IMR-90 (cell line): ENCODE measurements at regions not wholly inside any gene's neighbourhood (a gene's known extent, or its start where the extent isn't known, plus 50 kb on each side); places are given as distances from the start of the nearest gene placed in this dataset.

Experiments used
- ATAC-seq: fragments of 200-7000 bp; cut with Tn5 transposase; 2 replicates; pipeline ENCODE4 v1.9.1; 2020; ENCODE audit warnings: low read depth, mild to moderate bottlenecking, moderate library complexity
- BruUV-seq: library from RNA; stranded (reverse); fragments of 400-500 nt; replicated peaks from 2 replicates; lab custom pipeline; 2021; lab: Mats Ljungman, UMichigan
- CTCF ChIA-PET: fragments of 300-600 bp; formaldehyde crosslinking; extraction: SDS; loops from one replicate; lab custom pipeline; 2021; ENCODE audit warnings: antibody characterized with exemption; lab: Yijun Ruan, JAX
- POLR2A ChIA-PET: fragments of 300-600 bp; sonication (Branson Sonifier 250); formaldehyde crosslinking; loops from one replicate; lab custom pipeline; 2022; ENCODE audit warnings: antibody characterized with exemption; ENCODE audit not compliant: unreplicated experiment; lab: Charles Lee
- DNase-seq: peaks from one replicate; pipeline ENCODE4 v3.0.0; 2013
- H2AFZ ChIP-seq: replicated peaks from 2 replicates; pipeline ENCODE3; 2013; ENCODE audit warnings: low read length, mild to moderate bottlenecking; ENCODE audit not compliant: poor library complexity
- H2AK5ac ChIP-seq: 2 replicates; pipeline ENCODE4 v1.6.1; 2013; ENCODE audit warnings: low read depth, low read length, inconsistent platforms
- H2AK9ac ChIP-seq: replicated peaks from 2 replicates; pipeline ENCODE3; 2013; ENCODE audit warnings: mild to moderate bottlenecking, low read depth, low read length, moderate library complexity; ENCODE audit not compliant: poor library complexity
- H2BK120ac ChIP-seq: 2 replicates; pipeline ENCODE4 v1.6.1; 2013; ENCODE audit warnings: low read depth, low read length, inconsistent platforms
- H2BK15ac ChIP-seq: 3 replicates; pipeline ENCODE4 v1.6.1; 2013; ENCODE audit warnings: low read depth, low read length, inconsistent platforms
- H2BK20ac ChIP-seq: 2 replicates; pipeline ENCODE4 v1.6.1; 2013; ENCODE audit warnings: low read depth, mild to moderate bottlenecking, inconsistent platforms, low read length, moderate library complexity
- H2BK5ac ChIP-seq: 2 replicates; pipeline ENCODE4 v1.6.1; 2013; ENCODE audit warnings: mild to moderate bottlenecking, low read depth, low read length, inconsistent platforms; ENCODE audit not compliant: poor library complexity, severe bottlenecking
- H3K14ac ChIP-seq: replicated peaks from 2 replicates; pipeline ENCODE4 v1.6.1; 2013; ENCODE audit warnings: low read depth, low read length, inconsistent platforms
- H3K18ac ChIP-seq: 2 replicates; pipeline ENCODE4 v1.6.1; 2013; ENCODE audit warnings: low read depth, low read length, control low read depth
- H3K23ac ChIP-seq: 2 replicates; pipeline ENCODE4 v1.6.1; 2013; ENCODE audit warnings: low read depth, low read length, inconsistent platforms
- H3K27ac ChIP-seq: 2 replicates; pipeline ENCODE4 v1.5.1; 2013; ENCODE audit warnings: mild to moderate bottlenecking, control low read depth, low read length; ENCODE audit not compliant: insufficient read depth
- H3K27me3 ChIP-seq: 2 replicates; pipeline ENCODE4 v1.6.1; 2013; ENCODE audit warnings: low read length; ENCODE audit not compliant: control insufficient read depth, insufficient read depth
- H3K36me3 ChIP-seq: 2 replicates; pipeline ENCODE4 v1.6.1; 2013; ENCODE audit warnings: low read length, mixed read lengths; ENCODE audit not compliant: control insufficient read depth, insufficient read depth
- H3K4ac ChIP-seq: 2 replicates; pipeline ENCODE4 v1.6.1; 2013; ENCODE audit warnings: low read depth, low read length, inconsistent platforms
- H3K4me1 ChIP-seq: 2 replicates; pipeline ENCODE4 v1.6.1; 2013; ENCODE audit warnings: low read length, mixed read lengths; ENCODE audit not compliant: control insufficient read depth, insufficient read depth
- H3K4me2 ChIP-seq: 2 replicates; pipeline ENCODE4 v1.6.1; 2013; ENCODE audit warnings: low read depth, mild to moderate bottlenecking, control low read depth, low read length, moderate library complexity
- H3K4me3 ChIP-seq: 2 replicates; pipeline ENCODE4 v1.5.1; 2013; ENCODE audit warnings: low read depth, mild to moderate bottlenecking, control low read depth, low read length, moderate library complexity; ENCODE audit not compliant: insufficient read depth
- H3K56ac ChIP-seq: 2 replicates; pipeline ENCODE4 v1.6.1; 2013; ENCODE audit warnings: low read length, inconsistent platforms; ENCODE audit not compliant: insufficient read depth; ENCODE audit errors: extremely low read depth
- H3K79me1 ChIP-seq, 2 experiments: 2 replicates each; pipeline ENCODE4 v1.6.1; 2013; ENCODE audit warnings: low read length in 2 of 2, inconsistent platforms in 1 of 2, low read depth in 1 of 2
- H3K9ac ChIP-seq: 2 replicates; pipeline ENCODE4 v1.6.1; 2013; ENCODE audit warnings: low read depth, low read length, control low read depth
- H3K9me1 ChIP-seq: 2 replicates; pipeline ENCODE4 v1.6.1; 2013; ENCODE audit warnings: low read length, inconsistent platforms; ENCODE audit not compliant: insufficient read depth
- H3K9me3 ChIP-seq: 2 replicates; pipeline ENCODE4 v1.6.1; 2013; ENCODE audit warnings: low read length; ENCODE audit not compliant: control insufficient read depth, insufficient read depth
- H4K20me1 ChIP-seq: 2 replicates; pipeline ENCODE4 v1.6.1; 2013; ENCODE audit warnings: low read length, inconsistent platforms; ENCODE audit not compliant: insufficient read depth
- H4K5ac ChIP-seq: 2 replicates; pipeline ENCODE4 v1.6.1; 2013; ENCODE audit warnings: mild to moderate bottlenecking, low read depth, low read length, control low read depth
- H4K8ac ChIP-seq, 2 experiments: 2 replicates each; pipeline ENCODE4 v1.6.1; 2013; ENCODE audit warnings: low read depth in 2 of 2, low read length in 2 of 2, control low read depth in 1 of 2, inconsistent platforms in 1 of 2
- H4K91ac ChIP-seq: 2 replicates; pipeline ENCODE4 v1.6.1; 2013; ENCODE audit warnings: low read depth, low read length, inconsistent platforms; ENCODE audit not compliant: insufficient read depth
- BHLHE40 ChIP-seq: fragments of 150-350 bp; IDR thresholded peaks from 2 replicates; pipeline ENCODE4 v1.6.1; 2016; ENCODE audit warnings: mild to moderate bottlenecking, low read depth, low read length
- FOS ChIP-seq: fragments of 150-350 bp; IDR thresholded peaks from 2 replicates; pipeline ENCODE4 v1.6.1; 2016; ENCODE audit warnings: low read depth, low read length
- MAFK ChIP-seq: IDR thresholded peaks from 2 replicates; pipeline ENCODE4 v1.6.1; 2012; ENCODE audit warnings: low read depth, low read length, improper control_type of control experiment
- MXI1 ChIP-seq: IDR thresholded peaks from 2 replicates; pipeline ENCODE4 v1.6.1; 2012; ENCODE audit warnings: low read depth, mild to moderate bottlenecking, low read length, moderate library complexity, borderline replicate concordance
- USF2 ChIP-seq: fragments of 150-350 bp; IDR thresholded peaks from 2 replicates; pipeline ENCODE4 v1.6.1; 2017; ENCODE audit warnings: mild to moderate bottlenecking, antibody characterized with exemption, low read length, low read depth
- WGBS, 2 experiments: methylation state at CpG; one replicate each; pipeline versions ENCODE4 v1.1.5 to v1.1.7; 2013; ENCODE audit warnings: missing lambda C conversion rate in 2 of 2; ENCODE audit not compliant: insufficient read length in 1 of 2; ENCODE audit errors: extremely low coverage in 2 of 2; 5-methylcytosine and 5-hydroxymethylcytosine counted together
- dilution Hi-C: fragments of 300-500 bp; cut with HindIII; formaldehyde crosslinking; loops from one replicate; pipeline ENCODE4 v1.14.3; 2018; ENCODE audit warnings: low sequenced_read_pairs; ENCODE audit not compliant: unreplicated experiment
- in situ Hi-C: fragments of 300-500 bp; cut with MboI; formaldehyde crosslinking; loops from 3 replicates; pipeline ENCODE4 v1.14.3; 2019; ENCODE audit warnings: low sequenced_read_pairs, inconsistent platforms, mixed read lengths
- intact Hi-C: fragments of 100-400 bp; cut with micrococcal nuclease; formaldehyde crosslinking; loops from 2 replicates; pipeline ENCODE4 v1.10.0; 2022

- H3K27me3 ChIP-seq: no peaks in the 10 kb centered on the region
- ChIA-PET CTCF (no interaction called here), POLR2A (no interaction called here)
- WGBS, 2 experiments: no CpG with 5 or more reads among the region's 1 CpG
- peak overlapping the region; percentile 70; the same call in 1 of the 2 replicates for H3K23ac ChIP-seq
- no peak overlapping the region for H2BK15ac ChIP-seq
- H2BK120ac ChIP-seq: peak overlapping the region; percentile 98
- DNase-seq (peak; percentile 90), ATAC-seq (peak; percentile 91)
- no peak overlapping the region for H2AK5ac ChIP-seq
- no peak overlapping the region for H3K4me3 ChIP-seq
- H3K4me2 ChIP-seq: no peak overlapping the region
- H3K18ac ChIP-seq: no peak overlapping the region; the same call in 1 of the 2 replicates
- peak overlapping the region; percentile 79; the same call in 1 of the 2 replicates for H4K5ac ChIP-seq
- no peaks in the 10 kb centered on the region for H3K36me3 ChIP-seq
- H3K4me1 ChIP-seq: peaks cover 31% of the 10 kb centered on the region
- H4K20me1 ChIP-seq: no peaks in the 10 kb centered on the region
- H3K56ac ChIP-seq: peak overlapping the region; percentile 65; the same call in 1 of the 2 replicates
- BruUV-seq: no TSS peak
- peak overlapping the region; percentile 96; the same call in 1 of the 2 replicates for H2BK20ac ChIP-seq
- H2AFZ ChIP-seq: no peak overlapping the region
- H3K14ac ChIP-seq: peak overlapping the region; percentile 98; the same call in 1 of the 2 replicates
- H2BK5ac ChIP-seq: peak overlapping the region; percentile 86
- no peak overlapping the region for H3K9ac ChIP-seq
- H3K79me1 ChIP-seq: no peaks in the 10 kb centered on the region
- intact Hi-C loops (no loop called here), in situ Hi-C loops (no loop called here), dilution Hi-C loops (no loop called here)
- peaks cover 30% of the 10 kb centered on the region for H3K9me1 ChIP-seq
- no peak overlapping the region for H2AK9ac ChIP-seq
- no peak overlapping the region for H3K27ac ChIP-seq
- peak overlapping the region; percentile 90; a peak in 2 of 4 replicates for H4K8ac ChIP-seq
- peak overlapping the region; percentile 96; the same call in 1 of the 2 replicates for H3K4ac ChIP-seq
- TF ChIP-seq USF2 (no peak), BHLHE40 (peak; percentile 55; the same call in 1 of the 2 replicates), FOS (peak; percentile 84), MXI1 (no peak), MAFK (peak; percentile 42; the same call in 1 of the 2 replicates)
- H4K91ac ChIP-seq: no peak overlapping the region
- H3K9me3 ChIP-seq: no peaks in the 10 kb centered on the region
These were observed 147.4 kb downstream of the ACTBL2 start for GRCh38 chr5:57335092-57335660.
